HepG2 (cell line): ENCODE measurements at regions not wholly inside any gene's neighbourhood (a gene's known extent, or its start where the extent isn't known, plus 50 kb on each side); places are given as distances from the start of the nearest gene placed in this dataset.

Source experiments
- CCDC6 ChIP-seq: sonication (generic); formaldehyde crosslinking; IDR thresholded peaks from 2 replicates; pipeline ENCODE4 v1.8.1; 2022; ENCODE audit warnings: mild to moderate bottlenecking, missing genetic modification reagents, moderate library complexity
- FOXJ3 ChIP-seq: sonication (generic); formaldehyde crosslinking; IDR thresholded peaks from 2 replicates; pipeline ENCODE4 v1.4.0; 2020; ENCODE audit warnings: missing genetic modification reagents, mild to moderate bottlenecking, borderline replicate concordance
- FOXO4 ChIP-seq: sonication (generic); formaldehyde crosslinking; conservative IDR thresholded peaks from 2 replicates; pipeline ENCODE4 v1.8.1; 2023; ENCODE audit warnings: missing genetic modification reagents
- GABPB1 ChIP-seq: IDR thresholded peaks from 2 replicates; pipeline ENCODE4 v1.6.1; 2016; ENCODE audit warnings: mild to moderate bottlenecking, missing genetic modification reagents, moderate library complexity, missing compliant biosample characterization
- GPN1 ChIP-seq: sonication (generic); formaldehyde crosslinking; IDR thresholded peaks from 2 replicates; pipeline ENCODE4 v1.5.1; 2020; ENCODE audit warnings: missing genetic modification reagents, borderline replicate concordance
- HCFC1 ChIP-seq: fragments of 150-350 bp; IDR thresholded peaks from 2 replicates; pipeline ENCODE4 v1.6.1; 2014; ENCODE audit warnings: low read depth, low read length
- HES4 ChIP-seq: sonication (generic); formaldehyde crosslinking; IDR thresholded peaks from 2 replicates; pipeline ENCODE4 v1.9.0; 2021; ENCODE audit warnings: mild to moderate bottlenecking, missing genetic modification reagents, borderline replicate concordance
- IRF2 ChIP-seq: IDR thresholded peaks from 2 replicates; pipeline ENCODE4 v1.6.1; 2018; ENCODE audit warnings: missing genetic modification reagents, missing compliant biosample characterization
- MAF1 ChIP-seq: sonication (generic); formaldehyde crosslinking; IDR thresholded peaks from 2 replicates; pipeline ENCODE4 v1.5.0; 2020; ENCODE audit warnings: missing genetic modification reagents, borderline replicate concordance
- MED13 ChIP-seq: sonication (generic); formaldehyde crosslinking; IDR thresholded peaks from 2 replicates; pipeline ENCODE4 v1.5.0; 2020; ENCODE audit warnings: missing genetic modification reagents
- PHF5A ChIP-seq: IDR thresholded peaks from one replicate; pipeline ENCODE4 v1.6.1; 2018; ENCODE audit warnings: low read depth, missing genetic modification reagents; ENCODE audit not compliant: unreplicated experiment
- SAP130 ChIP-seq: IDR thresholded peaks from 2 replicates; pipeline ENCODE4 v1.6.1; 2016; ENCODE audit warnings: low read depth
- SIX4 ChIP-seq: sonication (generic); formaldehyde crosslinking; IDR thresholded peaks from 2 replicates; pipeline ENCODE4 v1.4.0; 2020; ENCODE audit warnings: missing genetic modification reagents
- ZBTB33 ChIP-seq: sonication (generic); formaldehyde crosslinking; IDR thresholded peaks from 2 replicates; pipeline ENCODE4 v1.4.0; 2020; ENCODE audit warnings: missing genetic modification reagents
- ZBTB4 ChIP-seq: sonication (generic); formaldehyde crosslinking; IDR thresholded peaks from 2 replicates; pipeline ENCODE4 v1.4.0; 2020; ENCODE audit warnings: missing genetic modification reagents, mild to moderate bottlenecking, borderline replicate concordance
- ZNF333 ChIP-seq: sonication (generic); formaldehyde crosslinking; IDR thresholded peaks from 2 replicates; pipeline ENCODE4 v1.4.0; 2020; ENCODE audit warnings: mild to moderate bottlenecking, missing genetic modification reagents, borderline replicate concordance
- ZNF772 ChIP-seq: sonication (generic); formaldehyde crosslinking; IDR thresholded peaks from 2 replicates; pipeline ENCODE4 v1.5.0; 2020; ENCODE audit warnings: mild to moderate bottlenecking, missing genetic modification reagents
- TF ChIP-seq, protein P1 (sequence below): sonication (generic); formaldehyde crosslinking; IDR thresholded peaks from 2 replicates; pipeline ENCODE4 v1.4.0; 2020; ENCODE audit warnings: mild to moderate bottlenecking, missing genetic modification reagents

- TF ChIP-seq ZBTB4 (0 out of 2 replicates have a peak, but pooled peaks have one; percentile 14), GPN1 (CRISPR knock-in tag) (no peak), FOXO4 (no peak), ZBTB33 (CRISPR knock-in tag) (no peak), MED13 (CRISPR knock-in tag) (no peak), HES4 (CRISPR knock-in tag) (no peak), FOXJ3 (CRISPR knock-in tag) (no peak), IRF2 (CRISPR knock-in tag) (no peak), MAF1 (CRISPR knock-in tag) (no peak), SIX4 (no peak), ZNF333 (CRISPR knock-in tag) (0 out of 2 replicates have a peak, but pooled peaks have one; percentile 21), SAP130 (peak; percentile 40), CCDC6 (no peak), PHF5A (CRISPR knock-in tag) (no peak), HCFC1 (no peak), GABPB1 (CRISPR knock-in tag) (peak; percentile 74; the same call in 1 of the 2 replicates), ZNF772 (CRISPR knock-in tag) (no peak)
- TF ChIP-seq, protein P1, sequence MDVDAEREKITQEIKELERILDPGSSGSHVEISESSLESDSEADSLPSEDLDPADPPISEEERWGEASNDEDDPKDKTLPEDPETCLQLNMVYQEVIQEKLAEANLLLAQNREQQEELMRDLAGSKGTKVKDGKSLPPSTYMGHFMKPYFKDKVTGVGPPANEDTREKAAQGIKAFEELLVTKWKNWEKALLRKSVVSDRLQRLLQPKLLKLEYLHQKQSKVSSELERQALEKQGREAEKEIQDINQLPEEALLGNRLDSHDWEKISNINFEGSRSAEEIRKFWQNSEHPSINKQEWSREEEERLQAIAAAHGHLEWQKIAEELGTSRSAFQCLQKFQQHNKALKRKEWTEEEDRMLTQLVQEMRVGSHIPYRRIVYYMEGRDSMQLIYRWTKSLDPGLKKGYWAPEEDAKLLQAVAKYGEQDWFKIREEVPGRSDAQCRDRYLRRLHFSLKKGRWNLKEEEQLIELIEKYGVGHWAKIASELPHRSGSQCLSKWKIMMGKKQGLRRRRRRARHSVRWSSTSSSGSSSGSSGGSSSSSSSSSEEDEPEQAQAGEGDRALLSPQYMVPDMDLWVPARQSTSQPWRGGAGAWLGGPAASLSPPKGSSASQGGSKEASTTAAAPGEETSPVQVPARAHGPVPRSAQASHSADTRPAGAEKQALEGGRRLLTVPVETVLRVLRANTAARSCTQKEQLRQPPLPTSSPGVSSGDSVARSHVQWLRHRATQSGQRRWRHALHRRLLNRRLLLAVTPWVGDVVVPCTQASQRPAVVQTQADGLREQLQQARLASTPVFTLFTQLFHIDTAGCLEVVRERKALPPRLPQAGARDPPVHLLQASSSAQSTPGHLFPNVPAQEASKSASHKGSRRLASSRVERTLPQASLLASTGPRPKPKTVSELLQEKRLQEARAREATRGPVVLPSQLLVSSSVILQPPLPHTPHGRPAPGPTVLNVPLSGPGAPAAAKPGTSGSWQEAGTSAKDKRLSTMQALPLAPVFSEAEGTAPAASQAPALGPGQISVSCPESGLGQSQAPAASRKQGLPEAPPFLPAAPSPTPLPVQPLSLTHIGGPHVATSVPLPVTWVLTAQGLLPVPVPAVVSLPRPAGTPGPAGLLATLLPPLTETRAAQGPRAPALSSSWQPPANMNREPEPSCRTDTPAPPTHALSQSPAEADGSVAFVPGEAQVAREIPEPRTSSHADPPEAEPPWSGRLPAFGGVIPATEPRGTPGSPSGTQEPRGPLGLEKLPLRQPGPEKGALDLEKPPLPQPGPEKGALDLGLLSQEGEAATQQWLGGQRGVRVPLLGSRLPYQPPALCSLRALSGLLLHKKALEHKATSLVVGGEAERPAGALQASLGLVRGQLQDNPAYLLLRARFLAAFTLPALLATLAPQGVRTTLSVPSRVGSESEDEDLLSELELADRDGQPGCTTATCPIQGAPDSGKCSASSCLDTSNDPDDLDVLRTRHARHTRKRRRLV (CRISPR knock-in tag) = peak; percentile 66; the same call in 1 of the 2 replicates
Observed at GRCh38 chrX:2608638-2609430, 82.3 kb upstream of the CD99 start (continued).
